ENCODE measurements at regions not wholly inside any gene's neighbourhood (a gene's known extent, or its start where the extent isn't known, plus 50 kb on each side); places are given as distances from the start of the nearest gene placed in this dataset.

DNA sequence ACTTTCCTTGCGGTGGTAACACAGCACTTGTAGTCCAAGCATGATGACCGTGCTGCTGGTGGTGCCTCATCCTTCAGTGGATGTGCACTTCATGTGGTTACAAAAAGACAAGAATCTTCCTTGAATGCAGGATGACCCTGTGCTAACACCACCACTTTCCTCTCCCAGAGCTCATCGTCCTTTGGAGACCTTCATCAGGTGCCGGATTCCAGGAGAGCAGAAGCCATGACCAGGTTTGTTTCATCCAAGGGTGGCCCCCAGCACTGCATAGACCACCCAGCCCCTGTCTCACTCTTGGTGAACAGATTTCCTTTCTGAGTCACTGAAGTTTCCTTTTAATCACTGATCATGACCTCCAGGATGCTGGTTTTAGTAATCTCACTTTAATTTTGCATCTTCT, 101.2 kb upstream of the SYNDIG1 start:
- DNase-seq (ENCODE audit: low spot score) = no peak
- TF ChIP-seq, protein P1, sequence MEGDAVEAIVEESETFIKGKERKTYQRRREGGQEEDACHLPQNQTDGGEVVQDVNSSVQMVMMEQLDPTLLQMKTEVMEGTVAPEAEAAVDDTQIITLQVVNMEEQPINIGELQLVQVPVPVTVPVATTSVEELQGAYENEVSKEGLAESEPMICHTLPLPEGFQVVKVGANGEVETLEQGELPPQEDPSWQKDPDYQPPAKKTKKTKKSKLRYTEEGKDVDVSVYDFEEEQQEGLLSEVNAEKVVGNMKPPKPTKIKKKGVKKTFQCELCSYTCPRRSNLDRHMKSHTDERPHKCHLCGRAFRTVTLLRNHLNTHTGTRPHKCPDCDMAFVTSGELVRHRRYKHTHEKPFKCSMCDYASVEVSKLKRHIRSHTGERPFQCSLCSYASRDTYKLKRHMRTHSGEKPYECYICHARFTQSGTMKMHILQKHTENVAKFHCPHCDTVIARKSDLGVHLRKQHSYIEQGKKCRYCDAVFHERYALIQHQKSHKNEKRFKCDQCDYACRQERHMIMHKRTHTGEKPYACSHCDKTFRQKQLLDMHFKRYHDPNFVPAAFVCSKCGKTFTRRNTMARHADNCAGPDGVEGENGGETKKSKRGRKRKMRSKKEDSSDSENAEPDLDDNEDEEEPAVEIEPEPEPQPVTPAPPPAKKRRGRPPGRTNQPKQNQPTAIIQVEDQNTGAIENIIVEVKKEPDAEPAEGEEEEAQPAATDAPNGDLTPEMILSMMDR (IDR thresholded peaks at IDR 0.05; ENCODE audit: borderline replicate concordance, control extremely low read depth, extremely low read depth, insufficient read depth, missing control alignments) = no peak
- in situ Hi-C loops (cut with MboI; ENCODE audit: low sequenced_read_pairs, unreplicated experiment) = no loop called here

DNA sequence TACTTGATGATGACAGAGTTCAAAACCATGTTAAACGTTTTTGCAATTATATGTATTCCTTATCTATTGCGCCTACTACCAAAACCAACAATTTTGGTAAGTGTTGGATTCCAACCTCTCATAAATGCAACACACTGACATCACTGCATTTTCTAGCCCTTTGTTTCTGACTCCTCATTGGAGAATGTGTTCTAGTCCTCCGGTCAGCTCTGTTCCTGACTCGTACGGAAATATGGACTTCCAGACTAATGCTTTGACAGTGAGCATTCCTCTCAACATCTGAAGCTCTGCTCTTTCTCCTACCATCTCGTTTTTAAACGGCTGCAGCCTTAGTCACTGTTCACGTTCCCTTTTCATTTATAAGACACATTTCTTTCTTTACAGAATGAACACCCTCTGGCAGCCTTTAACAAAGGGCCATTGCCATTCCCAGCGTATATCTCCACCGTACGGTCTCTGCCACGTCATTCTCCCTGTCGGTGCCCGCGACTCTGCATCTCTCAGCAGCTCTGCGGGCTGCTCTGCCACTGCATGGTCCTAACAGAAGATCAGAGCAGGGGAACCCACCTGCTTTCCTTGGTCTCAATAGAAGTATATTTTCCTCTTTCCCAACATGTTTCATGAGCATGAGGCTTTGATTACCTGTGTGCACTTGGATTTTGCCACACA, 103.0 kb upstream of the SYNDIG1 start:
- TF ChIP-seq, protein P1 (IDR thresholded peaks at IDR 0.05; ENCODE audit: borderline replicate concordance, control extremely low read depth, extremely low read depth, insufficient read depth, missing control alignments) = no peak
- in situ Hi-C loops (cut with MboI; ENCODE audit: low sequenced_read_pairs, unreplicated experiment) = no loop called here
- DNase-seq (ENCODE audit: low spot score) = no peak

DNA sequence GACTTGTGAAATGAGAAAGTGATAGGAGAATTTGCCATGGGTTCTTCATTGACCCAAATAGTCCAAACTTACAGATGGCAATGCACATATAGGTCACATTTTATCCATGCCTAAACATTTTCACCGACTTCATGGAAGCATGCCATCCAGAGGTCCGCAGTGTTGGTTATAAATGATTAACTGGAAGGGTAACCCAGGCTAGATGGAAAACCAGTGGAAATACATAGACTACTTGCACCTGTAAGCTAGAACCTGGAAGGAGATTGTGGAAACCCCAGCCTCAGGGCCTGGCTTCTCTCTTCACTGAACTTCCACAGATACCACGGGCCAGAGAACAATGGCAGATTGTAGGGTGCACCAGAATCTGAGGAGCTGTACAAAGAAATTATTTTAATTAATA, 103.8 kb upstream of the SYNDIG1 start:
- in situ Hi-C loops (cut with MboI; ENCODE audit: low sequenced_read_pairs, unreplicated experiment) = no loop called here
- TF ChIP-seq, protein P1 (IDR thresholded peaks at IDR 0.05; ENCODE audit: borderline replicate concordance, control extremely low read depth, extremely low read depth, insufficient read depth, missing control alignments) = no peak
- no peak for DNase-seq (ENCODE audit: low spot score)

DNA sequence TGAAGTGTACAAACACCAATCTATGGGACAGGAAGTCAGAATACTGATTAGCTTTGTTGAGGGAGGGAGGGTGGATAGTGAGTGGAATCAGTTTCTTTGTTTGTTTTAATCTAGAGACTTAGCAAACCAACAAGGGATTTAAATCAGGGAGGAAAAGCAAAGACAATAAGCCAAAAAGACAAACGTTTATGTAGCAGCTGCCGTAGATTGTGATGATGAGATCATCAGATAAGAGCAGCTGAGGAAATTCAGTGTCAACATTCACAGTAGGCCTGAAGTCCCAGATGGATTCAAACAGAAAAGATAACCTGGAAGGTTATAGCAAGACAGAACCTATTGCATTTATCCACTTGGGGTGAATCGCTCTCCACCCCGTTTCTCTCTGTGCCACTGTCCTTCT, 104.9 kb upstream of the SYNDIG1 start:
- DNase-seq (ENCODE audit: low spot score) = no peak
- TF ChIP-seq, protein P1 (IDR thresholded peaks at IDR 0.05; ENCODE audit: borderline replicate concordance, control extremely low read depth, extremely low read depth, insufficient read depth, missing control alignments) = no peak
- in situ Hi-C loops (cut with MboI; ENCODE audit: low sequenced_read_pairs, unreplicated experiment) = no loop called here

DNA sequence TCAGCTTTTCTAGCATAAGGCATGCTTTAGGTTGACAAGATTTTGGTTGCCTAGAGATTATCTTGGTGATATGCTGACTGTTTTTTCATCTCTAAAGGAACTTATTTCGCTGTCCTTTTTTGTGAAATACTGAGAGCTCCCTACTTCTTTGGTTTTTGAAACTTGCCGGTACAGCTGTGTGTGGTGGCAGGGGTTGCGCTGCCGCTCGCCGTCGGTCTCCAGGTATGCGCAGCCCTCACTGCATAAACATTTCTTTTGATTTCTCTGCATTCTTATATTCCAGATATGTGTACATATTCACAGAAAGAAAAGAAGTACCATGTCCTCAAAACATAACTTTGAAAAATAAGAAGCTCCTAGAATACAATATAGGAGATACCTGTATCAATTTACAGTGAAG, 106.4 kb upstream of the SYNDIG1 start:
- TF ChIP-seq, protein P1 (IDR thresholded peaks at IDR 0.05; ENCODE audit: borderline replicate concordance, control extremely low read depth, extremely low read depth, insufficient read depth, missing control alignments) = no peak
- in situ Hi-C loops (cut with MboI; ENCODE audit: low sequenced_read_pairs, unreplicated experiment) = no loop called here
- no peak for DNase-seq (ENCODE audit: low spot score)

DNA sequence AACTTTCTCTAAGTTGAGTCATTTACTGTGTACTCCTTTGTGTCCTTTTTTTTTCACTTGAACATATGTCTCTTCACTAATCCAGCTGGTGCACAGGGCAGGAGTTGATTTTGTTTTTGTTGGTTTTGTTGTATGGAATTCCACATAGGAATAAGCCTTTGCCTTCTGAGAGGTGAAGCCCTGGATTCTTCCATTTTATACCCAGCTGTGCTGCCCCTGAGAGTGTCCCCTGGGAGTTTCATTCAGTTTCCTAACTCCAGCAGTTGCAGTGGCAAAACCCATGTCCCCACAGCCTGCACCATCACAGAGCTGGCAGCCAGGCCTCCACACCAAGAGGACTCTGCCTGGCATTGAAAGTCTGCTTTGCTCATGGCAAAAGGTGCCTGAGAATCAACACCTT, 107.3 kb upstream of the SYNDIG1 start:
- no peak for DNase-seq (ENCODE audit: low spot score)
- TF ChIP-seq, protein P1 (IDR thresholded peaks at IDR 0.05; ENCODE audit: borderline replicate concordance, control extremely low read depth, extremely low read depth, insufficient read depth, missing control alignments) = no peak
- in situ Hi-C loops (cut with MboI; ENCODE audit: low sequenced_read_pairs, unreplicated experiment) = no loop called here

Data from GM13976 (cell line).